Spinal cord (tissue), 9 donors: ENCODE measurements at regions not wholly inside any gene's neighbourhood (a gene's known extent, or its start where the extent isn't known, plus 50 kb on each side); places are given as distances from the start of the nearest gene placed in this dataset.

Experiments used
- DNase-seq, 6 donors: peaks; one replicate each; pipeline versions ENCODE4 v3.0.0 to v3.0.0-alpha.2; 2013 to 2015; ENCODE audit warnings: low spot score in 6 of 6, low read depth in 4 of 6
- H3K27ac ChIP-seq: one replicate; pipeline ENCODE4 v1.5.1; 2013; ENCODE audit warnings: low read depth, low read length, control low read depth
- H3K27me3 ChIP-seq: one replicate; pipeline ENCODE4 v1.6.1; 2013; ENCODE audit warnings: low read length; ENCODE audit not compliant: control insufficient read depth, insufficient read depth
- H3K36me3 ChIP-seq: one replicate; pipeline ENCODE4 v1.6.1; 2013; ENCODE audit warnings: low read length; ENCODE audit not compliant: control insufficient read depth, insufficient read depth
- H3K4me1 ChIP-seq: one replicate; pipeline ENCODE4 v1.6.1; 2013; ENCODE audit warnings: low read length; ENCODE audit not compliant: control insufficient read depth, insufficient read depth
- H3K4me3 ChIP-seq: one replicate; pipeline ENCODE4 v1.5.1; 2013; ENCODE audit warnings: low read depth, low read length, control low read depth
- H3K9me3 ChIP-seq: one replicate; pipeline ENCODE4 v1.6.1; 2013; ENCODE audit warnings: low read length; ENCODE audit not compliant: control insufficient read depth, insufficient read depth
- WGBS: methylation state at CpG from one replicate; pipeline ENCODE4 v1.1.5; 2013; ENCODE audit warnings: missing lambda C conversion rate; ENCODE audit not compliant: insufficient coverage; 5-methylcytosine and 5-hydroxymethylcytosine counted together
- donor health status: healthy.

- no CpG with 5 or more reads among the region's 2 CpGs for WGBS
Observed at GRCh38 chr16:61596655-61597054, 439.6 kb downstream of the CDH8 start.

GRCh38 chr16:61595605-61596004 lies 440.6 kb downstream of the CDH8 start:
- Histone ChIP-seq H3K27ac (no peak overlapping the region), H3K4me1 (no peaks in the 10 kb centered on the region), H3K4me3 (no peak overlapping the region), H3K36me3 (no peaks in the 10 kb centered on the region), H3K27me3 (no peaks in the 10 kb centered on the region), H3K9me3 (no peaks in the 10 kb centered on the region)
- DNase-seq = no peak
- no CpG with 5 or more reads among the region's 3 CpGs for WGBS

More at GRCh38 chr16:61596655-61597054, 439.6 kb downstream of the CDH8 start:
- H3K4me1 ChIP-seq = no peaks in the 10 kb centered on the region
- no peaks in the 10 kb centered on the region for H3K9me3 ChIP-seq
- no peak overlapping the region for H3K4me3 ChIP-seq
- H3K27ac ChIP-seq = no peak overlapping the region
- no peaks in the 10 kb centered on the region for H3K27me3 ChIP-seq
- DNase-seq = no peak
- H3K36me3 ChIP-seq = no peaks in the 10 kb centered on the region

- DNase-seq = no peak
Observed at GRCh38 chr16:61590577-61590976, 445.7 kb downstream of the CDH8 start.

GRCh38 chr16:61587526-61587925 lies 448.7 kb downstream of the CDH8 start:
- no peaks in the 10 kb centered on the region for H3K27me3 ChIP-seq
- WGBS = no CpG with 5 or more reads among the region's 2 CpGs
- H3K4me1 ChIP-seq = no peaks in the 10 kb centered on the region
- DNase-seq = no peak
- no peaks in the 10 kb centered on the region for H3K36me3 ChIP-seq
- no peaks in the 10 kb centered on the region for H3K9me3 ChIP-seq
- no peak overlapping the region for H3K4me3 ChIP-seq
- no peak overlapping the region for H3K27ac ChIP-seq

More at GRCh38 chr16:61590577-61590976, 445.7 kb downstream of the CDH8 start:
- Histone ChIP-seq H3K27me3 (no peaks in the 10 kb centered on the region), H3K9me3 (no peaks in the 10 kb centered on the region), H3K4me3 (no peak overlapping the region), H3K36me3 (no peaks in the 10 kb centered on the region), H3K4me1 (no peaks in the 10 kb centered on the region), H3K27ac (no peak overlapping the region)
- 33% methylated on average over 1 of the region's 1 CpG for WGBS

GRCh38 chr16:61581417-61582046 lies 454.7 kb downstream of the CDH8 start:
- H3K27ac ChIP-seq = no peak overlapping the region
- H3K36me3 ChIP-seq = no peaks in the 10 kb centered on the region
- no peaks in the 10 kb centered on the region for H3K27me3 ChIP-seq
- DNase-seq = no peak
- no peaks in the 10 kb centered on the region for H3K9me3 ChIP-seq
- no peak overlapping the region for H3K4me3 ChIP-seq
- H3K4me1 ChIP-seq = peaks cover 3% of the 10 kb centered on the region
- 97% methylated on average over 23 of the region's 24 CpGs for WGBS

GRCh38 chr16:61580579-61580978 lies 455.7 kb downstream of the CDH8 start:
- WGBS = 98% methylated on average over 17 of the region's 17 CpGs
- H3K4me3 ChIP-seq = no peak overlapping the region
- no peaks in the 10 kb centered on the region for H3K27me3 ChIP-seq
- no peaks in the 10 kb centered on the region for H3K9me3 ChIP-seq
- H3K27ac ChIP-seq = no peak overlapping the region
- no peaks in the 10 kb centered on the region for H3K36me3 ChIP-seq
- H3K4me1 ChIP-seq = peaks cover 3% of the 10 kb centered on the region
- no peak for DNase-seq

- H3K36me3 ChIP-seq = no peaks in the 10 kb centered on the region
- H3K4me1 ChIP-seq = peaks cover 3% of the 10 kb centered on the region
- 50% methylated on average over 1 of the region's 2 CpGs for WGBS
- no peak overlapping the region for H3K4me3 ChIP-seq
- H3K27me3 ChIP-seq = no peaks in the 10 kb centered on the region
- peak; percentile 23 to 90 (median 32) for DNase-seq
- H3K27ac ChIP-seq = no peak overlapping the region
- no peaks in the 10 kb centered on the region for H3K9me3 ChIP-seq
Observed at GRCh38 chr16:61579195-61579594, 457.0 kb downstream of the CDH8 start.

GRCh38 chr16:61576476-61576875 lies 459.8 kb downstream of the CDH8 start:
- H3K27me3 ChIP-seq = no peaks in the 10 kb centered on the region
- H3K4me3 ChIP-seq = no peak overlapping the region
- 84% methylated on average over 5 of the region's 5 CpGs for whole genome bisulfite sequencing
- H3K27ac ChIP-seq = no peak overlapping the region
- peaks cover 3% of the 10 kb centered on the region for H3K4me1 ChIP-seq
- H3K36me3 ChIP-seq = no peaks in the 10 kb centered on the region
- no peaks in the 10 kb centered on the region for H3K9me3 ChIP-seq
- DNase-seq = peak in 1 of 6 donors; percentile 5

GRCh38 chr16:61575617-61576016 lies 460.6 kb downstream of the CDH8 start:
- peaks cover 3% of the 10 kb centered on the region for H3K4me1 ChIP-seq
- no peaks in the 10 kb centered on the region for H3K9me3 ChIP-seq
- H3K36me3 ChIP-seq = no peaks in the 10 kb centered on the region
- H3K4me3 ChIP-seq = no peak overlapping the region
- 93% methylated on average over 2 of the region's 3 CpGs for WGBS
- no peak overlapping the region for H3K27ac ChIP-seq
- DNase-seq = no peak
- no peaks in the 10 kb centered on the region for H3K27me3 ChIP-seq

GRCh38 chr16:61569028-61569427 lies 467.2 kb downstream of the CDH8 start:
- no CpG with 5 or more reads among the region's 2 CpGs for WGBS
- no peak overlapping the region for H3K27ac ChIP-seq
- H3K9me3 ChIP-seq = no peaks in the 10 kb centered on the region
- peaks cover 3% of the 10 kb centered on the region for H3K4me1 ChIP-seq
- DNase-seq = peak in 2 of 6 donors; percentile 50 to 59
- no peak overlapping the region for H3K4me3 ChIP-seq
- no peaks in the 10 kb centered on the region for H3K27me3 ChIP-seq
- no peaks in the 10 kb centered on the region for H3K36me3 ChIP-seq
